Stimulated activated CD4-positive, alpha-beta T cell treated with anti-CD3 and anti-CD28 coated beads, Interleukin-2, amount 100 ng/mL, for 24 hours (primary cell): ENCODE measurements at regions not wholly inside any gene's neighbourhood (a gene's known extent, or its start where the extent isn't known, plus 50 kb on each side); places are given as distances from the start of the nearest gene placed in this dataset.
"Not testable (repeated sequence)": the region's sequence is repeated elsewhere in the genome, so short reads cannot be mapped to it uniquely, and the experiment has no call there.

ENCODE experiments used
- DNase-seq, 2 donors: peaks; one replicate each; pipeline ENCODE4 v3.0.0-alpha.2; 2020

- no peak for DNase-seq
Measured at GRCh38 chr13:53301449-53301848, 272.8 kb downstream of the OLFM4 start.

- DNase-seq = not testable (repeated sequence)
Measured at GRCh38 chr13:53305419-53305818, 276.8 kb downstream of the OLFM4 start.

GRCh38 chr13:53310786-53311185 lies 282.2 kb downstream of the OLFM4 start:
- no peak for DNase-seq

GRCh38 chr13:53311561-53311960 lies 282.9 kb downstream of the OLFM4 start:
- DNase-seq = no peak

- DNase-seq = no peak
Measured at GRCh38 chr13:53321296-53321801, 292.7 kb downstream of the OLFM4 start.

GRCh38 chr13:53324656-53325055 lies 296.0 kb downstream of the OLFM4 start:
- DNase-seq = no peak

- no peak for DNase-seq
Measured at GRCh38 chr13:53326716-53327115, 298.1 kb downstream of the OLFM4 start.

- DNase-seq = no peak
Measured at GRCh38 chr13:53327680-53328315, 299.2 kb downstream of the OLFM4 start.

- no peak for DNase-seq
Measured at GRCh38 chr13:53336441-53337160, 308.0 kb downstream of the OLFM4 start.

- no peak for DNase-seq
Measured at GRCh38 chr13:53338760-53339159, 310.1 kb downstream of the OLFM4 start.

GRCh38 chr13:53340505-53341143 lies 312.0 kb downstream of the OLFM4 start:
- no peak for DNase-seq

- no peak for DNase-seq
Measured at GRCh38 chr13:53341144-53341510, 312.5 kb downstream of the OLFM4 start.

GRCh38 chr13:53342623-53343360 lies 314.2 kb downstream of the OLFM4 start:
- DNase-seq = no peak

GRCh38 chr13:53343361-53343744 lies 314.7 kb downstream of the OLFM4 start:
- DNase-seq = no peak

GRCh38 chr13:53351021-53351420 lies 322.4 kb downstream of the OLFM4 start:
- DNase-seq = no peak

GRCh38 chr13:53357582-53357981 lies 329.0 kb downstream of the OLFM4 start:
- DNase-seq = no peak

GRCh38 chr13:53368948-53369347 lies 340.3 kb downstream of the OLFM4 start:
- no peak for DNase-seq

GRCh38 chr13:53379485-53379884 lies 350.9 kb downstream of the OLFM4 start:
- DNase-seq = no peak

GRCh38 chr13:53382008-53382407 lies 353.4 kb downstream of the OLFM4 start:
- no peak for DNase-seq

GRCh38 chr13:53398051-53398450 lies 369.4 kb downstream of the OLFM4 start:
- DNase-seq = no peak

- no peak for DNase-seq
Measured at GRCh38 chr13:53405616-53406015, 377.0 kb downstream of the OLFM4 start.

- DNase-seq = no peak
Measured at GRCh38 chr13:53408306-53408705, 379.7 kb downstream of the OLFM4 start.

GRCh38 chr13:53408847-53409568 lies 380.4 kb downstream of the OLFM4 start:
- DNase-seq = no peak
